K562 (cell line): ENCODE measurements at regions not wholly inside any gene's neighbourhood (a gene's known extent, or its start where the extent isn't known, plus 50 kb on each side); places are given as distances from the start of the nearest gene placed in this dataset.

Experiments
- ATAC-seq: fragments of 200-7000 bp; cut with Tn5 transposase; 3 replicates; pipeline ENCODE4 v1.9.1; 2020; ENCODE audit warnings: moderate library complexity
- BruUV-seq: library from RNA; stranded (reverse); fragments of 400-500 nt; replicated peaks from 2 replicates; lab custom pipeline; 2021; lab: Mats Ljungman, UMichigan
- CTCF ChIA-PET: fragments of 300-600 bp; formaldehyde crosslinking; extraction: SDS; loops from one replicate; lab custom pipeline; 2021; ENCODE audit warnings: low intra/inter-chr PET ratio; lab: Yijun Ruan, JAX
- POLR2A ChIA-PET: fragments of 300-600, 350-650 bp; sonication (Branson Sonifier 250); formaldehyde crosslinking; extraction: SDS; loops from one replicate; lab custom pipeline; 2021; ENCODE audit warnings: antibody characterized with exemption, inconsistent platforms; lab: Yijun Ruan, JAX
- DNase-seq, 4 experiments: peaks; one replicate each; pipeline versions ENCODE4 v3.0.0 to v3.0.0-alpha.2; 2011 to 2018; ENCODE audit warnings: low spot score in 3 of 4, mixed read lengths in 3 of 4; ENCODE audit errors: extremely low read depth in 1 of 4
- FAIRE-seq: peaks from 2 replicates; lab custom pipeline; 2011; peaks lifted over from hg19 to GRCh38; lab: Jason Lieb, UNC
- H2AFZ ChIP-seq: 2 replicates; pipeline ENCODE4 v1.6.0; 2011; ENCODE audit warnings: low read depth, low read length, control low read depth, inconsistent platforms
- H3K27ac ChIP-seq: fragments of 200-600 bp; 3 replicates; pipeline ENCODE4 v1.8.0; 2011; ENCODE audit warnings: low read depth, mild to moderate bottlenecking, control low read depth, inconsistent platforms, low read length, moderate library complexity, mixed read lengths; ENCODE audit errors: extremely low read depth
- H3K27me3 ChIP-seq, 2 experiments: fragments of 300-600 bp in 1 of 2; 2 replicates in 1 of 2; 3 replicates in 1 of 2; pipeline versions ENCODE4 v1.6.0 to v1.8.0; 2011; ENCODE audit warnings: inconsistent platforms in 2 of 2, low read length in 2 of 2, mild to moderate bottlenecking in 1 of 2, mixed read lengths in 1 of 2, moderate library complexity in 1 of 2; ENCODE audit not compliant: control insufficient read depth in 2 of 2, insufficient read depth in 2 of 2
- H3K36me3 ChIP-seq: fragments of 300-600 bp; 3 replicates; pipeline ENCODE4 v1.8.0; 2011; ENCODE audit warnings: mild to moderate bottlenecking, low read length, inconsistent platforms; ENCODE audit not compliant: control insufficient read depth, insufficient read depth
- H3K4me1 ChIP-seq, 2 experiments: fragments of 200-600 bp in 1 of 2; replicated peaks in 1 of 2; 2 replicates in 1 of 2; 3 replicates in 1 of 2; pipeline versions ENCODE4 v1.5.1 to v1.8.0; 2011; ENCODE audit warnings: inconsistent platforms in 2 of 2, low read length in 2 of 2, mild to moderate bottlenecking in 1 of 2, mixed read lengths in 1 of 2, moderate library complexity in 1 of 2; ENCODE audit not compliant: control insufficient read depth in 2 of 2, insufficient read depth in 2 of 2
- H3K4me2 ChIP-seq: 2 replicates; pipeline ENCODE4 v1.6.1; 2011; ENCODE audit warnings: low read length, control low read depth, inconsistent platforms, mixed read lengths; ENCODE audit not compliant: insufficient read depth
- H3K4me3 ChIP-seq: fragments of 200-600 bp; sonication (generic), shearing (Covaris generic); 2 replicates; pipeline ENCODE4 v1.5.1; 2016; ENCODE audit warnings: control low read depth, inconsistent platforms
- H3K79me2 ChIP-seq: fragments of 200-600 bp; 3 replicates; pipeline ENCODE4 v1.8.0; 2011; ENCODE audit warnings: low read length, inconsistent platforms; ENCODE audit not compliant: control insufficient read depth, insufficient read depth
- H3K9ac ChIP-seq, 2 experiments: 2 replicates each; pipeline versions ENCODE4 v1.6.0 to v1.6.1; 2011; ENCODE audit warnings: low read depth in 2 of 2, low read length in 2 of 2, control low read depth in 1 of 2, inconsistent platforms in 1 of 2, mild to moderate bottlenecking in 1 of 2, mixed read lengths in 1 of 2; ENCODE audit not compliant: insufficient read depth in 1 of 2
- H3K9me1 ChIP-seq: one replicate; pipeline ENCODE4 v1.6.0; 2011; ENCODE audit warnings: inconsistent platforms, mild to moderate bottlenecking, low read length, moderate library complexity; ENCODE audit not compliant: control insufficient read depth, insufficient read depth
- H3K9me3 ChIP-seq: replicated peaks from 2 replicates; pipeline ENCODE4 v1.5.1; 2011; ENCODE audit warnings: low read depth, low read length, inconsistent platforms; ENCODE audit not compliant: control insufficient read depth, insufficient read depth
- H4K20me1 ChIP-seq: replicated peaks from 2 replicates; pipeline ENCODE4 v1.6.1; 2011; ENCODE audit warnings: low read length, inconsistent platforms, mixed read lengths; ENCODE audit not compliant: control insufficient read depth, insufficient read depth
- ATF3 ChIP-seq, 2 experiments: fragments of 450-650 bp in 1 of 2; sonication (generic) in 1 of 2; formaldehyde crosslinking in 1 of 2; IDR thresholded peaks in 1 of 2; conservative IDR thresholded peaks in 1 of 2; 2 replicates each; pipeline versions ENCODE4 v1.6.1 to v1.8.1; 2016 to 2023; ENCODE audit warnings: mild to moderate bottlenecking in 2 of 2, moderate library complexity in 2 of 2, inconsistent platforms in 1 of 2, missing genetic modification reagents in 1 of 2
- CEBPG ChIP-seq, 3 experiments: fragments of 200-800 bp in 1 of 3; sonication (Bioruptor generic) in 1 of 3; sonication (generic) in 1 of 3; formaldehyde crosslinking in 1 of 3; IDR thresholded peaks in 2 of 3; conservative IDR thresholded peaks in 1 of 3; 2 replicates each; pipeline versions ENCODE4 v1.6.1 to v1.8.0; 2016 to 2022; ENCODE audit warnings: missing compliant biosample characterization in 2 of 3, missing genetic modification characterization in 2 of 3, mild to moderate bottlenecking in 1 of 3, missing genetic modification reagents in 1 of 3
- MEIS2 ChIP-seq: fragments of 450-650 bp; IDR thresholded peaks from 2 replicates; pipeline ENCODE4 v1.6.1; 2014; ENCODE audit warnings: mild to moderate bottlenecking; ENCODE audit not compliant: partially characterized antibody
- MLLT1 ChIP-seq, 2 experiments: fragments of 450-650 bp; IDR thresholded peaks; 2 replicates each; pipeline ENCODE4 v1.6.1; 2016
- ZNF764 ChIP-seq: fragments of 250-450 bp; sonication (Bioruptor Pico); IDR thresholded peaks from 2 replicates; pipeline ENCODE4 v1.4.0; 2020; ENCODE audit warnings: low read depth, mild to moderate bottlenecking, moderate library complexity
- WGBS: fragments of 100-300 bp; shearing (Covaris generic); methylation state at CpG from one replicate; pipeline ENCODE4 v1.1.6; 2016; ENCODE audit warnings: low coverage, mixed read lengths; ENCODE audit not compliant: insufficient coverage; ENCODE audit errors: missing lambda C conversion rate; 5-methylcytosine and 5-hydroxymethylcytosine counted together
- in situ Hi-C: fragments of 300-500 bp; cut with MboI; formaldehyde crosslinking; loops from 4 replicates; pipeline ENCODE4 v1.15.0; 2018; ENCODE audit warnings: inconsistent platforms, mixed read lengths
- intact Hi-C: fragments of 100-400 bp; cut with micrococcal nuclease; formaldehyde crosslinking; loops from 2 replicates; pipeline ENCODE4 v1.14.2; 2022

GRCh38 chr1:157198619-157199420 is 60.6 kb upstream of the ETV3 start:
- ATAC-seq (no peak), FAIRE-seq (no peak), DNase-seq (no peak)
- H3K4me1 ChIP-seq: peaks cover 5 to 14% of the 10 kb centered on the region in 2 experiments; a peak in 2 of 5 replicates
- WGBS: 49% methylated on average over 8 of the region's 8 CpGs
- CTCF ChIA-PET: interaction anchor here (3.8 kb wide), 1 partner anchor 291 kb away, joined by 37 read pairs; no protein-coding TSS in a partner anchor
- H3K79me2 ChIP-seq: no peaks in the 10 kb centered on the region
- H2AFZ ChIP-seq: no peak overlapping the region; the same call in 1 of the 2 replicates
- H4K20me1 ChIP-seq: no peaks in the 10 kb centered on the region
- in situ Hi-C loops (loop anchor here (5.0 kb wide), 1 partner anchor 168 kb away; no protein-coding TSS in a partner anchor), intact Hi-C loops (no loop called here)
- peak; percentile 18; the same call in 1 of the 2 replicates for TF ChIP-seq CEBPG (CRISPR knock-in tag; IDR thresholded peaks at IDR 0.05)
- TF ChIP-seq CEBPG (tag; conservative IDR thresholded peaks at IDR 0.05 in 1 of 2, IDR thresholded peaks at IDR 0.05 in 1 of 2): 0 out of 4 replicates have a peak, but pooled peaks of 1 of the 2 experiments have one; percentile 18
- TF ChIP-seq MLLT1 (IDR thresholded peaks at IDR 0.05): no peak
- TF ChIP-seq ZNF764 (CRISPR knock-in tag): no peak
- TF ChIP-seq ATF3 (IDR thresholded peaks at IDR 0.05): peak; percentile 54
- no peak for TF ChIP-seq ATF3 (CRISPR knock-in tag; conservative IDR thresholded peaks at IDR 0.05)
- peak; percentile 14 for TF ChIP-seq MEIS2
- POLR2A ChIA-PET: interaction anchor here (0.6 to 1.1 kb wide), 3 partner anchors 8 to 1454 kb away, joined by 3 read pairs; no protein-coding TSS in a partner anchor
- no peak overlapping the region for H3K4me3 ChIP-seq
- H3K9ac ChIP-seq: peak overlapping the region in 1 of 2 experiments; percentile 57; a peak in 1 of 4 replicates
- no peaks in the 10 kb centered on the region for H3K9me1 ChIP-seq
- H3K9me3 ChIP-seq: no peaks in the 10 kb centered on the region
- peaks cover 0 to 10% of the 10 kb centered on the region in 2 experiments; a peak in 2 of 5 replicates for H3K27me3 ChIP-seq
- no peaks in the 10 kb centered on the region for H3K36me3 ChIP-seq
- no peak overlapping the region for H3K27ac ChIP-seq
- no peak overlapping the region for H3K4me2 ChIP-seq
- BruUV-seq: no TSS peak
